ENCODE measurements at regions not wholly inside any gene's neighbourhood (a gene's known extent, or its start where the extent isn't known, plus 50 kb on each side); places are given as distances from the start of the nearest gene placed in this dataset.

DNA sequence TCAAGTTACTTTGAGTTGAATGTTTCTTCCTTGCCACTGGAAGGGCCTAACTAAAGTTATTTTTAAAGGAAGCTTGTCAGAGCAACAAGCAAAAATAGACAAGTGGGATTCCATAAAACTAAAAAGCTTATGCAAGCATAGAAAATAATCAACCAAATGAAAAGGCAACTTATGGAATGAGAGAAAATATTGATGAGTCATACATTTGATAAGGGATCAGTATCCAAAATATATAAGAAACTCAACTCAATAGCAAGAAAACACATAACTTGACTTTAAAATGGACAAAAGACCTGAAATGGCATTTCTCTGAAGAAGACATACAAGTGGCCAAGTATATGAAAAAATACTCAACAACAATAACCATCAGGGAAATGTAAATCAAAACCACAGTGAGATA, 264.5 kb upstream of the UBASH3B start:
- Histone ChIP-seq H3K27me3 (replicated peaks in 1 of 7) (no peaks in the 10 kb centered on the region), H3K27ac (no peak overlapping the region), H3K36me3 (no peaks in the 10 kb centered on the region), H3K9me3 (peaks cover 0 to 16% (median 5%) of the 10 kb centered on the region in 8 donors), H3K4me1 (no peaks in the 10 kb centered on the region), H3K4me3 (no peak overlapping the region)
- DNase-seq: no peak
- TF ChIP-seq POLR2A (IDR thresholded peaks at IDR 0.05): no peak
- TF ChIP-seq POLR2AphosphoS5 (IDR thresholded peaks at IDR 0.05): no peak
- TF ChIP-seq, protein P1, sequence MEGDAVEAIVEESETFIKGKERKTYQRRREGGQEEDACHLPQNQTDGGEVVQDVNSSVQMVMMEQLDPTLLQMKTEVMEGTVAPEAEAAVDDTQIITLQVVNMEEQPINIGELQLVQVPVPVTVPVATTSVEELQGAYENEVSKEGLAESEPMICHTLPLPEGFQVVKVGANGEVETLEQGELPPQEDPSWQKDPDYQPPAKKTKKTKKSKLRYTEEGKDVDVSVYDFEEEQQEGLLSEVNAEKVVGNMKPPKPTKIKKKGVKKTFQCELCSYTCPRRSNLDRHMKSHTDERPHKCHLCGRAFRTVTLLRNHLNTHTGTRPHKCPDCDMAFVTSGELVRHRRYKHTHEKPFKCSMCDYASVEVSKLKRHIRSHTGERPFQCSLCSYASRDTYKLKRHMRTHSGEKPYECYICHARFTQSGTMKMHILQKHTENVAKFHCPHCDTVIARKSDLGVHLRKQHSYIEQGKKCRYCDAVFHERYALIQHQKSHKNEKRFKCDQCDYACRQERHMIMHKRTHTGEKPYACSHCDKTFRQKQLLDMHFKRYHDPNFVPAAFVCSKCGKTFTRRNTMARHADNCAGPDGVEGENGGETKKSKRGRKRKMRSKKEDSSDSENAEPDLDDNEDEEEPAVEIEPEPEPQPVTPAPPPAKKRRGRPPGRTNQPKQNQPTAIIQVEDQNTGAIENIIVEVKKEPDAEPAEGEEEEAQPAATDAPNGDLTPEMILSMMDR (IDR thresholded peaks at IDR 0.05 in 8 of 11, conservative IDR thresholded peaks at IDR 0.05 in 3 of 11): no peak
- intact Hi-C loops (cut with DNase I; ENCODE audit: low total_unique reads): no loop called here

DNA sequence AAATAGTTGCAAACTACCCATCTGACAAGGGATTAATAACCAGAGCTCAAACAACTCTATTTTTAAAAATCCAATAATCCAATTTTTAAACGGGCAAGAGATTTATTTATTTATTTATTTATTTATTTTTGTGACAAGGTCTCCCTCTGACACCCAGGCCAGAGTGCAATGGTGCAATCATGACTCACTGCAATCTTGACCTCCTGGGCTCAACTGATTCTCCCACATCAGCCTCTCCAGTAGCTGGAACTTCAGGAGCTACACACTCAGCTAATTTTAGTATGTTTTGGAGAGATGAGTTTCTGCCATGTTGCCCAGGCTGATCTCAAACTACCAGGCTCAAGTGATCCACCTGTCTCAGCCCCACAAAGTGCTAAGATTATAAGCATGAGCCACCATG, 267.2 kb upstream of the BLID start:
- Histone ChIP-seq H3K4me1 (no peaks in the 10 kb centered on the region), H3K27me3 (replicated peaks in 1 of 7) (no peaks in the 10 kb centered on the region), H3K36me3 (no peaks in the 10 kb centered on the region), H3K27ac (no peak overlapping the region), H3K4me3 (no peak overlapping the region), H3K9me3 (peaks cover 0 to 43% (median 38%) of the 10 kb centered on the region in 8 donors)
- intact Hi-C loops (cut with DNase I; ENCODE audit: low total_unique reads): no loop called here
- 79 to 95% (median 88%) methylated on average over 1 of the region's 1 CpG for WGBS, 5 donors
- TF ChIP-seq POLR2AphosphoS5 (IDR thresholded peaks at IDR 0.05): no peak
- TF ChIP-seq, protein P1 (IDR thresholded peaks at IDR 0.05 in 8 of 11, conservative IDR thresholded peaks at IDR 0.05 in 3 of 11): no peak
- TF ChIP-seq POLR2A (IDR thresholded peaks at IDR 0.05): no peak
- no peak for DNase-seq

DNA sequence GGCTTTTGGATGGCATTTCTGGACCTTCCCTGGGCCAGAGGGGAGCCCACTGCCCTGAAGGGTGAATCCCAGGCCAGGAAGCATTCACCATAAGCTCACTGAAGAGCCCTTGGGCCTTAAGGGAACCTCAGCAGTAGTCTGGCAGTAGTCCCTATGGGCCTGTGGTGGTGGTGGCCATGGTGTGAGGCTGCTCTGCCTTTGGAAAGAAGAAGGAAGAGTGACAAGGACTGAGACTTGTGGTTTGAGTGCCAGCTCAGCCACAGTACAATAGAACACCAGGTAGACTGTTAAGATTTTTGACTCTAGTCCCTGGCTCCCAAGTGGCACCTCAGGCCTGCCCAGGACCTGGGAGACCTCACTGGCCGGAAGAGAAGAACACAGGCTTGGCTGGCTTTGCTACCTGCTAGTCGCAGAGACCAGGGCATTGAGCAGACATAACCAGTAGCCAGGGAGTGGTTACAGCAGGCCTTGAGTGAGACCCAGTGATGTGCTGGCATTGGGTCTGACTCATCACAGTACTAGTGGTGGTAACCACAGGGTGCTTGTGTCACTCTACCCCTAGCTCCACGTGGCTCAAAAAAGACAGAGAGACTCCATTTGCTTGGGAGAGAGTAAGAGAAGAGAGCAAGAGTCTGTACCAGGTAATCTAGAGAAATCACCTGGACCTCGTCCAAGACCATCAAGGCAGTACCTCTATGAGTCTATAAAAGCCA, 259.8 kb upstream of the BLID start:
- peaks cover 0 to 37% (median 26%) of the 10 kb centered on the region in 8 donors for H3K9me3 ChIP-seq
- no peaks in the 10 kb centered on the region for H3K36me3 ChIP-seq
- H3K4me1 ChIP-seq: no peaks in the 10 kb centered on the region
- no peak overlapping the region for H3K4me3 ChIP-seq
- intact Hi-C loops (cut with DNase I; ENCODE audit: low total_unique reads): no loop called here
- H3K27me3 ChIP-seq (replicated peaks in 1 of 7): peaks cover 0 to 12% (median 0%) of the 10 kb centered on the region in 7 donors
- DNase-seq: no peak
- WGBS, 5 donors: 66 to 80% (median 75%) methylated on average over 2 to 4 of the region's 4 CpGs
- H3K27ac ChIP-seq: no peak overlapping the region
- TF ChIP-seq POLR2A (IDR thresholded peaks at IDR 0.05) (no peak), POLR2AphosphoS5 (IDR thresholded peaks at IDR 0.05) (no peak)
- TF ChIP-seq, protein P1 (IDR thresholded peaks at IDR 0.05 in 8 of 11, conservative IDR thresholded peaks at IDR 0.05 in 3 of 11): no peak

DNA sequence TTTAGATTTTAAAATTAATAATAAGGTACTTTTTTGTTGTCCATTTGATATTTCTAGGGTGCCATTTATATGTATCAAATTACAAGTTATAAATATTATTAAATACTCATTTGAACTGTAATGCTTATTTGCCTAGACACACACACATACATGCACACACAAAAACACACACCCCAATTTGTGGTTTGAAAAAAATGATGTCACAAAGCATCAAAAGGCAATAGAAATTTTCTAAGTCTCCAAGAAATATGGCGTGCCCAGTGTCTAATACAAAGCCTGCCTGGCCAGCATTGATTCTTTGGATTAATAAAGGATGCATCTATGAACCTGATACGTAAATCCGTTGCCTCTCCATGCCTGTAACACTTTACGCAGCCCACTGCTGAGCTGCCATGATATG, 252.8 kb upstream of the BLID start:
- intact Hi-C loops (cut with DNase I; ENCODE audit: low total_unique reads): no loop called here
- H3K4me3 ChIP-seq: no peak overlapping the region
- no peak for DNase-seq
- H3K4me1 ChIP-seq: peaks cover 0 to 18% (median 2%) of the 10 kb centered on the region in 6 donors
- H3K27ac ChIP-seq: no peak overlapping the region
- no peaks in the 10 kb centered on the region for H3K9me3 ChIP-seq
- 85 to 96% (median 92%) methylated on average over 4 of the region's 4 CpGs for WGBS, 5 donors
- H3K27me3 ChIP-seq (replicated peaks in 1 of 7): peaks cover 0 to 13% (median 0%) of the 10 kb centered on the region in 7 donors
- TF ChIP-seq POLR2A (IDR thresholded peaks at IDR 0.05) (no peak), POLR2AphosphoS5 (IDR thresholded peaks at IDR 0.05) (no peak)
- TF ChIP-seq, protein P1 (IDR thresholded peaks at IDR 0.05 in 8 of 11, conservative IDR thresholded peaks at IDR 0.05 in 3 of 11): no peak
- H3K36me3 ChIP-seq: no peaks in the 10 kb centered on the region
